GM18873 (cell line): ENCODE measurements at regions not wholly inside any gene's neighbourhood (a gene's known extent, or its start where the extent isn't known, plus 50 kb on each side); places are given as distances from the start of the nearest gene placed in this dataset.
"Not testable (repeated sequence)": the region's sequence is repeated elsewhere in the genome, so short reads cannot be mapped to it uniquely, and the experiment has no call there.

Source experiments
- ATAC-seq: cut with Tn5 transposase; IDR thresholded peaks from one replicate; pipeline ENCODE4 v1.9.1; 2021; ENCODE audit warnings: mild to moderate bottlenecking, moderate library complexity, moderate number of reproducible peaks; ENCODE audit not compliant: unreplicated experiment, low FRiP score

- no peak for ATAC-seq
These were observed 91.6 kb downstream of the FZD1 start for GRCh38 chr7:91355695-91356435.

GRCh38 chr7:91356915-91357314 is 92.7 kb downstream of the FZD1 start:
- no peak for ATAC-seq

- no peak for ATAC-seq
These were observed 93.1 kb downstream of the FZD1 start for GRCh38 chr7:91357379-91357778.

GRCh38 chr7:91357901-91358300 is 93.7 kb downstream of the FZD1 start:
- ATAC-seq = no peak

- ATAC-seq = no peak
These were observed 94.1 kb downstream of the FZD1 start for GRCh38 chr7:91358303-91358702.

GRCh38 chr7:91365097-91365496 is 100.9 kb downstream of the FZD1 start:
- ATAC-seq = not testable (repeated sequence)

GRCh38 chr7:91366091-91366490 is 101.9 kb downstream of the FZD1 start:
- no peak for ATAC-seq

- ATAC-seq = no peak
These were observed 103.8 kb downstream of the FZD1 start for GRCh38 chr7:91367812-91368578.

GRCh38 chr7:91372323-91372722 is 108.1 kb downstream of the FZD1 start:
- ATAC-seq = no peak

- ATAC-seq = no peak
These were observed 109.0 kb downstream of the FZD1 start for GRCh38 chr7:91373111-91373800.

- ATAC-seq = no peak
These were observed 110.2 kb downstream of the FZD1 start for GRCh38 chr7:91374321-91374989.

GRCh38 chr7:91375378-91375777 is 111.1 kb downstream of the FZD1 start:
- ATAC-seq = no peak

- no peak for ATAC-seq
These were observed 113.9 kb downstream of the FZD1 start for GRCh38 chr7:91378131-91378530.

GRCh38 chr7:91379236-91379635 is 115.0 kb downstream of the FZD1 start:
- ATAC-seq = no peak

- no peak for ATAC-seq
These were observed 115.8 kb downstream of the FZD1 start for GRCh38 chr7:91379991-91380390.

- ATAC-seq = no peak
These were observed 119.0 kb downstream of the FZD1 start for GRCh38 chr7:91383053-91383904.

GRCh38 chr7:91383905-91384274 is 119.7 kb downstream of the FZD1 start:
- no peak for ATAC-seq

- not testable (repeated sequence) for ATAC-seq
These were observed 130.5 kb downstream of the FZD1 start for GRCh38 chr7:91394757-91395156.

- ATAC-seq = not testable (repeated sequence)
These were observed 131.1 kb downstream of the FZD1 start for GRCh38 chr7:91395313-91395712.

- no peak for ATAC-seq
These were observed 132.9 kb downstream of the FZD1 start for GRCh38 chr7:91397096-91397495.
